ENCODE measurements at regions not wholly inside any gene's neighbourhood (a gene's known extent, or its start where the extent isn't known, plus 50 kb on each side); places are given as distances from the start of the nearest gene placed in this dataset.

GRCh38 chr18:51643483-51643882 is 446.0 kb upstream of the MEX3C start:
- no peaks in the 10 kb centered on the region for H3K9me3 ChIP-seq
- no peak for DNase-seq (ENCODE audit: extremely low spot score)
- H3K27me3 ChIP-seq: no peaks in the 10 kb centered on the region
- TF ChIP-seq POLR2A (IDR thresholded peaks at IDR 0.05; ENCODE audit: low read depth) (no peak), EP300 (IDR thresholded peaks at IDR 0.05) (no peak), POLR2AphosphoS5 (IDR thresholded peaks at IDR 0.05) (no peak)
- TF ChIP-seq, protein P1, sequence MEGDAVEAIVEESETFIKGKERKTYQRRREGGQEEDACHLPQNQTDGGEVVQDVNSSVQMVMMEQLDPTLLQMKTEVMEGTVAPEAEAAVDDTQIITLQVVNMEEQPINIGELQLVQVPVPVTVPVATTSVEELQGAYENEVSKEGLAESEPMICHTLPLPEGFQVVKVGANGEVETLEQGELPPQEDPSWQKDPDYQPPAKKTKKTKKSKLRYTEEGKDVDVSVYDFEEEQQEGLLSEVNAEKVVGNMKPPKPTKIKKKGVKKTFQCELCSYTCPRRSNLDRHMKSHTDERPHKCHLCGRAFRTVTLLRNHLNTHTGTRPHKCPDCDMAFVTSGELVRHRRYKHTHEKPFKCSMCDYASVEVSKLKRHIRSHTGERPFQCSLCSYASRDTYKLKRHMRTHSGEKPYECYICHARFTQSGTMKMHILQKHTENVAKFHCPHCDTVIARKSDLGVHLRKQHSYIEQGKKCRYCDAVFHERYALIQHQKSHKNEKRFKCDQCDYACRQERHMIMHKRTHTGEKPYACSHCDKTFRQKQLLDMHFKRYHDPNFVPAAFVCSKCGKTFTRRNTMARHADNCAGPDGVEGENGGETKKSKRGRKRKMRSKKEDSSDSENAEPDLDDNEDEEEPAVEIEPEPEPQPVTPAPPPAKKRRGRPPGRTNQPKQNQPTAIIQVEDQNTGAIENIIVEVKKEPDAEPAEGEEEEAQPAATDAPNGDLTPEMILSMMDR (IDR thresholded peaks at IDR 0.05): no peak
- WGBS: 91% methylated on average over 2 of the region's 2 CpGs
- no peaks in the 10 kb centered on the region for H3K36me3 ChIP-seq
- H3K27ac ChIP-seq (replicated peaks in 1 of 4): no peak overlapping the region
- H3K4me3 ChIP-seq: no peak overlapping the region
- H3K4me1 ChIP-seq: no peaks in the 10 kb centered on the region
- intact Hi-C loops (cut with DNase I): no loop called here

GRCh38 chr18:51645607-51646006 is 448.1 kb upstream of the MEX3C start:
- Histone ChIP-seq H3K36me3 (no peaks in the 10 kb centered on the region), H3K4me3 (no peak overlapping the region), H3K27me3 (no peaks in the 10 kb centered on the region), H3K9me3 (no peaks in the 10 kb centered on the region), H3K27ac (replicated peaks in 1 of 4) (no peak overlapping the region), H3K4me1 (no peaks in the 10 kb centered on the region)
- DNase-seq (ENCODE audit: extremely low spot score): no peak
- TF ChIP-seq EP300 (IDR thresholded peaks at IDR 0.05) (no peak), POLR2A (IDR thresholded peaks at IDR 0.05; ENCODE audit: low read depth) (no peak), POLR2AphosphoS5 (IDR thresholded peaks at IDR 0.05) (no peak)
- TF ChIP-seq, protein P1 (IDR thresholded peaks at IDR 0.05): no peak
- intact Hi-C loops (cut with DNase I): no loop called here

- no peaks in the 10 kb centered on the region for H3K4me1 ChIP-seq
- 95% methylated on average over 1 of the region's 1 CpG for WGBS
- intact Hi-C loops (cut with DNase I): no loop called here
Observed at GRCh38 chr18:51647346-51647745, 449.9 kb upstream of the MEX3C start.

DNA sequence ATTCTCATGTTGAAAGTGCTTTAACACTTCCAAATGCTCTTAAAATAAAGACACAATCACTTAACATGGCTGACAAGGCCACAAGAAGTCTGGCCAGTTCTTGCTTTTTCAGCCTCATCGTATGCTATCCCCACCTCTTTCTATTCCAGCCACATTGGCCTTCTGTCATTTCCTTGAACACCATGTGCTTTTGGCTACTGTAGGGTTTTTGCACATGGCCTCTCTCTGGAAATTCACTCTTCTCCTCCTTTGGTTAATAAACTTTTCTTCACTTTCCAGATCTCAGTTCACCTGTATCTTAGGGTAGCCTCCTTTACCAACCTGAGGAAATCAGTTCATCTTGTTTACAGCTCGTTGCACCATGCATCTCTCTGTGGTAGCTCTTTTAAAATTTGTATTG is 450.5 kb upstream of the MEX3C start:
- WGBS: 74% methylated on average over 2 of the region's 2 CpGs
- H3K4me1 ChIP-seq: no peaks in the 10 kb centered on the region
- no peak for DNase-seq (ENCODE audit: extremely low spot score)
- H3K9me3 ChIP-seq: no peaks in the 10 kb centered on the region
- no peak for TF ChIP-seq POLR2AphosphoS5 (IDR thresholded peaks at IDR 0.05)
- TF ChIP-seq EP300 (IDR thresholded peaks at IDR 0.05): no peak
- TF ChIP-seq, protein P1 (IDR thresholded peaks at IDR 0.05): no peak
- no peak for TF ChIP-seq POLR2A (IDR thresholded peaks at IDR 0.05; ENCODE audit: low read depth)
- no peaks in the 10 kb centered on the region for H3K27me3 ChIP-seq
- H3K4me3 ChIP-seq: no peak overlapping the region
- intact Hi-C loops (cut with DNase I): no loop called here
- H3K27ac ChIP-seq (replicated peaks in 1 of 4): no peak overlapping the region
- H3K36me3 ChIP-seq: no peaks in the 10 kb centered on the region

More at GRCh38 chr18:51647346-51647745, 449.9 kb upstream of the MEX3C start:
- no peaks in the 10 kb centered on the region for H3K36me3 ChIP-seq
- TF ChIP-seq POLR2A (IDR thresholded peaks at IDR 0.05; ENCODE audit: low read depth): no peak
- TF ChIP-seq, protein P1 (IDR thresholded peaks at IDR 0.05): no peak
- no peaks in the 10 kb centered on the region for H3K9me3 ChIP-seq
- no peaks in the 10 kb centered on the region for H3K27me3 ChIP-seq
- H3K27ac ChIP-seq (replicated peaks in 1 of 4): no peak overlapping the region
- no peak for DNase-seq (ENCODE audit: extremely low spot score)
- H3K4me3 ChIP-seq: no peak overlapping the region

- no peak for TF ChIP-seq EP300 (IDR thresholded peaks at IDR 0.05)
- no peak for TF ChIP-seq POLR2AphosphoS5 (IDR thresholded peaks at IDR 0.05)
- no peak for TF ChIP-seq POLR2A (IDR thresholded peaks at IDR 0.05; ENCODE audit: low read depth)
- TF ChIP-seq, protein P1 (IDR thresholded peaks at IDR 0.05): no peak
- no peak for DNase-seq (ENCODE audit: extremely low spot score)
- no peaks in the 10 kb centered on the region for H3K36me3 ChIP-seq
- intact Hi-C loops (cut with DNase I): no loop called here
- no peak overlapping the region for H3K27ac ChIP-seq (replicated peaks in 1 of 4)
- no peaks in the 10 kb centered on the region for H3K27me3 ChIP-seq
- H3K9me3 ChIP-seq: no peaks in the 10 kb centered on the region
- 76% methylated on average over 1 of the region's 1 CpG for WGBS
- no peak overlapping the region for H3K4me3 ChIP-seq
- H3K4me1 ChIP-seq: no peaks in the 10 kb centered on the region
Observed at GRCh38 chr18:51649796-51650195, 452.3 kb upstream of the MEX3C start.

Data from esophagus muscularis mucosa (tissue), 4 donors.